HG03575 (cell line): ENCODE measurements at regions not wholly inside any gene's neighbourhood (a gene's known extent, or its start where the extent isn't known, plus 50 kb on each side); places are given as distances from the start of the nearest gene placed in this dataset.

ENCODE experiments used
- ATAC-seq: cut with Tn5 transposase; IDR thresholded peaks from one replicate; pipeline ENCODE4 v1.9.1; 2021; ENCODE audit not compliant: unreplicated experiment, insufficient number of reproducible peaks, low FRiP score; ENCODE audit errors: extremely low read depth

DNA sequence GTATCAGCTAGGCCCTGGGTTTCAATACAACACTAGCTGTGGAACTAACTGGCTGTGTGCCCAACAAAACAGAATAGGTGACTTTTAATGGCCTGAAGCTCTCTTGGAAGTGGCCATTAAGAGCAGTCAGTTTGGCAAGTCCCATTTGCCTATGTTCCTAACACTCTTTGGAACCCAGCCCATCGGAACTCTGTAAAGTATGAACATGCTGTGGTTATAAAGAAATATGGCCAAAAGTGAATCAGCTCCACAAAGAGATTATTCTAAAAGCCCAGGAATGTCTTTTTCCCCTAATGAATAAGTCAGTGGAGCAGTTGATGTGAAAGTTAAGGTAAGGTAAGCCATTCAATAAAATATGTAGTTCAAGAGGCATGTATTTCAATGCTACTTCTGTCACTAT is 223.7 kb upstream of the ADAMTS5 start:
- ATAC-seq = no peak

GRCh38 chr21:27189870-27190269 is 223.0 kb upstream of the ADAMTS5 start:
- no peak for ATAC-seq

DNA sequence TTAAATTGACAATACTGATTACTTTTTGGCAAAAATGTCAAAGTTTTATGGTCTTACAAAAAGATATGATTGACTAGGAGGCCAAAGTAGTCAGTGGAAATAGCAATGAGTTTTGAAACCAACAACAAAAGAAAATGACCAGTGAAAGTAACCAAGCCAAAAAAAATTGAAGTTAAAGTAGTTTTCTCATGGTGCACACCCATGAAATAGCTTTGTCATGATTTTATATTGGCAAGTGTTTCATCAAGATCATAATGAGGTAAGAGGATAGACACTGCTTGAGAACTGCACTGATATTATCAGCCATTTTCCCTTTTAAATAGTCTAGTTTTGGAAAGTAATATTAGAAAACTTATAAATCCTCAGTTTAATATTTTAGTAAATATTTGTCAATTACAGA is 206.2 kb upstream of the ADAMTS5 start:
- no peak for ATAC-seq

DNA sequence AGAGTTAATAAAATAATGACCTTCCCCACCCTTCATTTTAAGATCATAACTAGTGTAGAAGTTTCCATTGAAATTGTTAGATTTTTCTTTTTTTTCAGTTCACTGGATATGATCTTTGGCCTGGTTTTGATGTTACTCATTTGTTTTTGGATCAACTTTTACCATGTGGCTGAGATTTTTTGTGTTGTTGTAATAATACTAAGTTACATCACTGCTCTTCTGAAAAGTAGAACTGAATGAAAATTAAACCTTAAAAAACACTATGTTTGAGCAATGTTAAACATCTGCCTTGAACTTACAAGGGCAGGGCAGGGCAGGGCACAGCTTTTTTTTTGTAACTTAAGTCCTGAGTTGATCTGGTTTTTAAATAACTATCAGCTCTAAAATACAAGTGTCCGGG is 204.8 kb upstream of the ADAMTS5 start:
- ATAC-seq = no peak

DNA sequence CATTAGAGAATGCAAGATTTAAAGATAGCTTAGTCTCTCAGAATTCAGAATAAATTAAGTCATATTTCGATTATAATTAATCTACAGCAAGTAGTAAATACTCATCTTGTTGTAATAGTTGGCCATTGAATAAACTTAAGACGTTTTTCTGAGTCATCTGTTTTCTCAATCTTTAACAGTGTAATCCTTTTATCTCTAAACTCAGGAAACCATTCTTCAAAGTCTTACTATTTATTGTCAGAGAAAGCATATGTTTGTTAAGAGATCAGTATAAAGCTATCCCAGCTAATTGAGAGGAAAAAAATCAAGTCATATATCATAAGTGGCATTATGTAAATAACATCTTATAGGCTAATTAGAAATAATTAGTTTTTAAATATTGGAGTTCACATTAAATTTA is 201.2 kb upstream of the ADAMTS5 start:
- ATAC-seq = no peak

DNA sequence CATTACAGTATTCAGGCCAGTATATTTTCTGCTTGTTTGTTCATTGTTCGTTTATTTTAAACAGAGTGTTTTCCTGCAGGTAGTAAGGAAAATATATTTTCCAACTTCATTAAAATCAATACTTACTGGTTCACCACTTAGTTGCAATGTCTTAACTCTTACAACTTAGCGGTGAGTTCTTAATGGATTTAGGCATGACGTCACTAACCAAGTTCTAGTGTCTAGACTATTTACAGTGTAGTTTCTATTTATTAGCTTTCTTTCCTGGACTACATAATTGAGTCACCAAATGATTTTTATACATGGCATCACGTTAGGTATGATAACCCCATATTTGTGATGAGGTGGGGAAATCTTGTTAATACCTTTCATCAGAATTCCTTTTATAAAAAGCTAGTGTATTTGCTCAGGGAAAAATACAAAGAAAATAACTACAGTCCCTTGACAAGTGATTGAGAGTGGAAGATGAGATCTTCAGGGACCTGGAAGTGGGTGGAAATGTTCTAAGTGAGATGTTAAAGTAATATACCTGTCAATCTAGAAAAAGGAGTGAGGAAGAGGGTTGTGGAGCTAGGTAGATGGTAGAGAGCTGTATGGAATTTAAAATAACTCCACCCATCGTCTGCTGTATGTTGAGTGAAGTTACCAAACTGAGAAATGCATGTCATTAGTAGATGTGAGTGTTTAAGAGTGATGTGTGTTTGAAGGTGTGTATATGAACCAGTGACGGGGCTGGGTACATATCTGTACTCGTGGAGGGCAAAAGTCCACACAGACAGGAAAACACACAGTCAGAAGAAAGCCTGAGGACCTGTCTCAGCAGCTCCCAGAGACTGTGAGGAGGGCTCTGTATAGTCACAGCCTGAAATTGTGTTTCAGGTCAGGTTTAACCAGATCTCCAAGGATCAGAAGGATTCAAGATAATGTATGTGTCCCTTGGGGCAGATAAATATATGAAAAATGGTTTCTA is 197.6 kb upstream of the ADAMTS5 start:
- no peak for ATAC-seq

- ATAC-seq = no peak
Measured at GRCh38 chr21:27158967-27159366, 192.1 kb upstream of the ADAMTS5 start.

- no peak for ATAC-seq
Measured at GRCh38 chr21:27157097-27157496, 190.2 kb upstream of the ADAMTS5 start.

DNA sequence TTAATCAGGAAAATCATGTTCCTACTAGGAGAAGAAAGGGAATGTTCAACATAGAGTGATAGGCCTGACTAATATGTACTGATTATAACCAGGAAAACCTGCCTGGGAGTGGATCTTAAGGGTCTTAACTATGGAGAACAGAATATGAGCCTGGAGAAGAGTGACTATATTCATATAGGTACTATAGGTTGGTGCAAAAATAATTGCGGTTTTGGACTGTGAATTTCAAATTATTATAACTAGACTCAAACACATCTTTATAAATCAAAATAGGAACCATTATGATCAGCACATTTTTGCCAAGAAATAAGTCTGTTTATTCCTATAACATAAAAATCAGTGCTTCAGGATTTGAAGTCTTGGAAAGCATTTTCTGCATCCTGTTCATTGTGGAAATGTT is 189.8 kb upstream of the ADAMTS5 start:
- ATAC-seq = no peak

- no peak for ATAC-seq
Measured at GRCh38 chr21:27155130-27155500, 188.2 kb upstream of the ADAMTS5 start.

DNA sequence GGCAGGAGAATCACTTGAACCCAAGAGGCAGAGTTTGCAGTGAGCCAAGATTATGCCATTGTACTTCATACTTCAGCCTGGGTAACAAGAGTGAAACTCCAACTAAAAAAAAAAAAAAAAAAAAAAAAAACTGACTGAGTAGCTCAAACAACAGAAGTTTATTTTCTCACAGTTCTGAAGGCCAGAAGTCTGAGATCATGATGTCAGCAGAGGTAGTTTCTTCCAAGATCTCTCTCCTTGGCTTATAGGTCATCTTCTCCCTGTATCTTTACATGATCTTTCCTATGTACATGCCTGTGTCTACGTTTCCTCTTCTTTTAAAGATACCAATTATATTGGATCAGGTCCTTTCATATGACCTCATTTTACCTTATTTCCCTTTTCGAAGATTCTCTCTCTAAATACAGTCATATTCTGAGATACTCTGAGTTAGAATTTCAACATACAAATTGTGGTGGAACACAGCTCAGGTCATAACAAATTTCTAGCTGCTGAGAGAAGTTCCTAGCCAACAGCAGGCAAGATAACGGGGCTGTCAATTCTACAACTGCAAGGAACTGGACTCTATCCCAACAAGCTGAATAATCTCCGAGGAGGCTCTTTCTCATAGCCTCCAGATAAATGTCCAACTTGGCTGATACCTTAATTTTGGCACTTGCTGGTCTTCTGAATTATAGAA is 187.7 kb upstream of the ADAMTS5 start:
- ATAC-seq = no peak

- no peak for ATAC-seq
Measured at GRCh38 chr21:27152996-27153395, 186.1 kb upstream of the ADAMTS5 start.

GRCh38 chr21:27149034-27149433 is 182.1 kb upstream of the ADAMTS5 start:
- no peak for ATAC-seq

DNA sequence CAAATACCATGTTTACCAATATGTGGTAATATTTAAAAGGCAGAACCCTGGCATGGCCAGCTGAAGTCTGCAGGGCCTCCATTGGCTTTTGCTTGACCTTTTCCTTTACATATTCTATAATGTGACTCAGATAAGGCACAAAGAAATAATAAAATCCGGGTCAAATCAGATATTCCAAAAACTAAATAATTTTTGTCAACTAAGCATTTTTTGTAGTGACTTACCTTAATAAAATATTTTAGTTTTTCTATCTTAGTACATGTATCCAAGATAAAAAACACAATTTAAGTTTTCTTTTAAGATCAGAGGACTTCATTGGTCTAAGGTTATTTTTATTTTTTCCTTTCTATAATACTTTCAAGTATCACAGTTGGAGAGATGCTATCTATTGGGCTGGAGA is 179.4 kb upstream of the ADAMTS5 start:
- ATAC-seq = no peak

DNA sequence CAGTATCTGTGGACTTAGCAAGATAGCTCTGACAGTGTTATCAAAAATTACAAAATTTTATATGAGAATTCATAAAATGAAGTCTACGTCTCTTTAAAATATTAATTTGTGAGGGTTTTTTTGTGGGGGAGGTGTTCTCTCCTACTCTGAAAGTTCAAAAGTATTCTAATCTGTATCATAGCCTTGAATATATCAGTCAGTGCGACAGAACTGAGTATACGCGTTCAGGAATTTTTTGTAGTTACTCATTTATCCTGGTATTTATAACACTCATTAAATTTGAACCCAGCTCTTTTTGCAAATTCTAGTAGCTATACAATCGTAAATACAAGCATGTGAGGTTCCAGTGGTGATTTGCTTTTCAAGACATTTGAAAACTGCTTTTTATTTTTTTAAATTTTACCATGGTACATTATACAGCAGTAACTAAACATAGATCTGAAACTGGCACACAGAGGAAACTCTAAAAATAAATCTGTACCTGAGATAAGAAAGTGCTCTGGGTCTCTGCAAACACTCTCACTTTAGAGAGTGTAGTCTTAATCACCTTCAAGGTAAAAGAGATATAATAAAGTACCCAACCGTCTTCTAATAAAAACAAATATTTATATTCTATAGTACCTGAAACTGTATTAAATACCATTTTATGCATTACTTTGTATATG is 178.4 kb upstream of the ADAMTS5 start:
- ATAC-seq = no peak

GRCh38 chr21:27143476-27143875 is 176.6 kb upstream of the ADAMTS5 start:
- ATAC-seq = no peak

DNA sequence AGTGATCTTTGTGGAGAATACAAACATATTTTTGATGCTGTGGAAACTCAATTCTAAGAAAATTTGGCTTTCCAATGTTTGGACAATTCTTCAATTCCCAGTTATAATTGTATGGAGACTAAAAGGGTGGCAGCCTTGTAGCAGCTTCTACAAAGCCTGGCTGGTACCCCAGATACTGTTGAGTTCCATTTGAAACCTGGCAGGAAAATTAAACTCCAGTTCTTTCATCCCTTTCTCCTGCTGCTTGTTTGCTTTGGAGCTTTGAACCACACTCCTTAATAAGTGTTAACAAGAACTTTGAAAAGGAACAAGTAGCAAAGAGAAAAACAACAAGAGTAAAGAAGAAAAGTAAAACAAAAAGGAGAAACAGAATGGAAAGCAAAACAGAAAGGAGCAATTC is 172.6 kb upstream of the ADAMTS5 start:
- ATAC-seq = no peak

- ATAC-seq = no peak
Measured at GRCh38 chr21:27134516-27134915, 167.6 kb upstream of the ADAMTS5 start.

GRCh38 chr21:27132266-27132665 is 165.4 kb upstream of the ADAMTS5 start:
- ATAC-seq = no peak

DNA sequence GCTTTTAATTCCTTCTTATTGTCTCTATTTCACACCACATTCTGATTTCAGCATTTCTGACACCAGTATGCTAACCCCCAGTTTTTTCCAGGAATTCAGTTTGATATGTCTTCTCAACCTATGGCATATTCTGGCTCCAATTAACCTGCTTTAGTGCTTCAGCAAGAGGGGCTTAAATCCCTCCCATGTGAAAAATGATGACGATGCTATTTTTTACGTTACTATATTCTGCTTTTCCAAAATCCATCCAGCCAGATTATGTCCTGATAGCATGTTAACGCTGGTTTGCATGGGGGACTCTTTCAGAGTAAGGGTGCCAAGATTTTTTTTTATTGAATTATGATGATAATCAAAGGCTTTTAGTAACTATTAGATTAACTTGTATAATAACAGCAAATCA is 163.3 kb upstream of the ADAMTS5 start:
- no peak for ATAC-seq
